MCF 10A (cell line): ENCODE measurements at regions not wholly inside any gene's neighbourhood (a gene's known extent, or its start where the extent isn't known, plus 50 kb on each side); places are given as distances from the start of the nearest gene placed in this dataset.

ENCODE experiments used
- BruUV-seq: library from RNA; stranded (reverse); fragments of 400-500 nt; replicated peaks from 2 replicates; lab custom pipeline; 2021; lab: Mats Ljungman, UMichigan
- CTCF ChIA-PET: fragments of 300-600 bp; sonication (Branson Sonifier 250); formaldehyde crosslinking; extraction: SDS; loops from one replicate; lab custom pipeline; 2021; ENCODE audit warnings: antibody characterized with exemption, inconsistent platforms; lab: Yijun Ruan, JAX
- POLR2A ChIA-PET: fragments of 300-600, 350-650 bp; sonication (Branson Sonifier 250); formaldehyde crosslinking; extraction: SDS; loops from one replicate; lab custom pipeline; 2020; ENCODE audit warnings: antibody characterized with exemption, inconsistent platforms; lab: Yijun Ruan, JAX
- DNase-seq: peaks from one replicate; pipeline ENCODE4 v3.0.0-alpha.2; 2018; ENCODE audit not compliant: unreplicated experiment
- H3K27ac Mint-ChIP-seq: one replicate; pipeline ENCODE4 v1.8.0; 2022; ENCODE audit warnings: mild to moderate bottlenecking, low read depth, mixed read lengths; ENCODE audit not compliant: unreplicated experiment
- H3K27me3 Mint-ChIP-seq: one replicate; pipeline ENCODE4 v1.8.0; 2022; ENCODE audit warnings: mixed read lengths; ENCODE audit not compliant: insufficient read depth, unreplicated experiment
- H3K36me3 Mint-ChIP-seq: one replicate; pipeline ENCODE4 v1.8.0; 2022; ENCODE audit warnings: mild to moderate bottlenecking, moderate library complexity, mixed read lengths; ENCODE audit not compliant: insufficient read depth, unreplicated experiment
- H3K4me1 Mint-ChIP-seq: one replicate; pipeline ENCODE4 v1.8.0; 2022; ENCODE audit warnings: mixed read lengths; ENCODE audit not compliant: insufficient read depth, unreplicated experiment
- H3K4me3 Mint-ChIP-seq: one replicate; pipeline ENCODE4 v1.8.0; 2022; ENCODE audit warnings: mild to moderate bottlenecking, moderate library complexity, mixed read lengths; ENCODE audit not compliant: unreplicated experiment
- H3K9me3 Mint-ChIP-seq: one replicate; pipeline ENCODE4 v1.8.0; 2022; ENCODE audit warnings: mixed read lengths; ENCODE audit not compliant: unreplicated experiment
- CTCF ChIP-seq: fragments of 200-600 bp; IDR thresholded peaks from one replicate; pipeline ENCODE4 v1.8.0; 2022; ENCODE audit warnings: antibody characterized with exemption, mild to moderate bottlenecking; ENCODE audit not compliant: unreplicated experiment
- intact Hi-C: fragments of 100-400 bp; cut with micrococcal nuclease; formaldehyde crosslinking; loops from 2 replicates; pipeline ENCODE4 v1.14.1; 2022

DNA sequence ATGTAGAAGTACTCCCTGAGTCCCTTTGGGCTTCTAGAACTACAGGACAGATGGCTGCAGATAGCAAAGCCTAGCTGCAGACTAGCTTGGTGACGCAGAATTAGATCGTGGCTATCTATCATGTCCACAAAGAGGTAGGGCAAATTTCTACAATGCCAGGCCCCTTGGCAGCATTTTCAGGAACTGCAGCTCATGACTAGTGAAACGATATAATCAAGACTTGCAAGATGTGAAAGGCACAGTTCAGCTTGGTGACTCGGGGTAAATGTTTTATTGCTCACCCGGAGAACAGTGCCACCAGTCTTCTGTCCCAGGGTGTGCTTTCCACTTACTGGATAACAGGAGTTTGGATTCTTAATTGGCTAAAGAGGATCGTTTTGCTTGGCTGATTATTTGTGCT is 108.7 kb upstream of the LY86 start:
- Mint-ChIP-seq H3K4me1 (peaks cover 3% of the 10 kb centered on the region), H3K4me3 (no peak overlapping the region), H3K27me3 (no peaks in the 10 kb centered on the region), H3K9me3 (no peaks in the 10 kb centered on the region), H3K27ac (no peak overlapping the region), H3K36me3 (no peaks in the 10 kb centered on the region)
- ChIA-PET CTCF (no interaction called here), POLR2A (no interaction called here)
- DNase-seq = no peak
- intact Hi-C loops = no loop called here
- no peak for TF ChIP-seq CTCF
- no TSS peak for BruUV-seq

GRCh38 chr6:6482256-6482655 is 106.3 kb upstream of the LY86 start:
- DNase-seq = no peak
- no peak for TF ChIP-seq CTCF
- Mint-ChIP-seq H3K9me3 (no peaks in the 10 kb centered on the region), H3K4me3 (no peak overlapping the region), H3K27ac (no peak overlapping the region), H3K4me1 (no peaks in the 10 kb centered on the region), H3K27me3 (no peaks in the 10 kb centered on the region), H3K36me3 (no peaks in the 10 kb centered on the region)
- ChIA-PET POLR2A (no interaction called here), CTCF (interaction anchor here (0.6 kb wide), 1 partner anchor 150 kb away, joined by 3 read pairs; no protein-coding TSS in a partner anchor)
- intact Hi-C loops = no loop called here
- BruUV-seq = no TSS peak

DNA sequence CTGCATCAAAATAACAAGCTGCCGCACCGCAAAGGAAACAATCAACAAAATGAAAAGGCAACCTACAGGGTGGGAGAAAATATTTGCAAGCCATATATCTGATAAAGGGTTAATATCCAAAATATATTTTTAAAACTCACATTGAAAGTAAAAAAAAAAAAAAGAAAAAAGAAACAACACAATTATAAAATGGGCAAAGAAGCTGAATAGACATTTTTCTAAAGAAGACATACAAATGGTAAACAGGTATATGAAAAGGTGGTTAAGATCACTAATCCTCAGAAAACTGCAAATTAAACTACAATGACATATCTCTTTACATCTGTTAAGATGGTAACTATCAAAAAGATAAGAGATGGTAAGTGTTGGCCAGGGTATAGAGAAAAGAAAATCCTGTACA is 105.4 kb upstream of the LY86 start:
- H3K4me3 Mint-ChIP-seq = no peak overlapping the region
- CTCF ChIA-PET = no interaction called here
- no peak for TF ChIP-seq CTCF
- no peaks in the 10 kb centered on the region for H3K36me3 Mint-ChIP-seq
- no peaks in the 10 kb centered on the region for H3K27me3 Mint-ChIP-seq
- no peaks in the 10 kb centered on the region for H3K4me1 Mint-ChIP-seq
- POLR2A ChIA-PET = interaction anchor here (1.4 kb wide), 1 partner anchor 11 kb away, joined by 4 read pairs; no protein-coding TSS in a partner anchor
- no peak for DNase-seq
- BruUV-seq = no TSS peak
- intact Hi-C loops = no loop called here
- no peak overlapping the region for H3K27ac Mint-ChIP-seq
- H3K9me3 Mint-ChIP-seq = no peaks in the 10 kb centered on the region

GRCh38 chr6:6483733-6484132 is 104.8 kb upstream of the LY86 start:
- Mint-ChIP-seq H3K27ac (no peak overlapping the region), H3K9me3 (no peaks in the 10 kb centered on the region), H3K27me3 (no peaks in the 10 kb centered on the region), H3K4me3 (no peak overlapping the region), H3K36me3 (no peaks in the 10 kb centered on the region), H3K4me1 (no peaks in the 10 kb centered on the region)
- CTCF ChIA-PET = no interaction called here
- BruUV-seq = no TSS peak
- no peak for TF ChIP-seq CTCF
- POLR2A ChIA-PET = interaction anchor here (1.4 kb wide), 1 partner anchor 11 kb away, joined by 4 read pairs; no protein-coding TSS in a partner anchor
- intact Hi-C loops = no loop called here
- DNase-seq = no peak
